CMK (cell line): ENCODE measurements at regions not wholly inside any gene's neighbourhood (a gene's known extent, or its start where the extent isn't known, plus 50 kb on each side); places are given as distances from the start of the nearest gene placed in this dataset.

ENCODE experiments used
- DNase-seq: peaks from one replicate; pipeline ENCODE4 v3.0.0-alpha.2; 2010; ENCODE audit warnings: low read depth

DNA sequence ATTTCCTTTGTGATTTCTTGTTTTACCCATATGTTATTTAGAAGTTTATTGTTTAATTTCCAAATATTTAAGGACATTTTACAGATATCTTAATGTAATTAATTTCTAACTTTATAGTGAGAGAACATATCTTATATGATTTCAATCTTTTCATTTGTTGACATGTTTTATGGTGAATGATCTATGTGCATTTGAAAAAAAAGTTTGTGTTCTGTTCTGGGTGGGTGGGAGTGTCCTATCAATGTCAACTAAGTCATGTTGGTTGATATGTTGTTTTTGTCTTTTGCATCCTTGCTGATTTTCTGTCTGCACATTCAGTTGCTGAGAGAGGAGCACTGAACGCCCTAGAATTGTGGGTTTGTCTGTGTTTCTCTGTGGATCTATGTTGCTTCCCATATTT lies 50.3 kb upstream of the CBFA2T3 start:
- no peak for DNase-seq

DNA sequence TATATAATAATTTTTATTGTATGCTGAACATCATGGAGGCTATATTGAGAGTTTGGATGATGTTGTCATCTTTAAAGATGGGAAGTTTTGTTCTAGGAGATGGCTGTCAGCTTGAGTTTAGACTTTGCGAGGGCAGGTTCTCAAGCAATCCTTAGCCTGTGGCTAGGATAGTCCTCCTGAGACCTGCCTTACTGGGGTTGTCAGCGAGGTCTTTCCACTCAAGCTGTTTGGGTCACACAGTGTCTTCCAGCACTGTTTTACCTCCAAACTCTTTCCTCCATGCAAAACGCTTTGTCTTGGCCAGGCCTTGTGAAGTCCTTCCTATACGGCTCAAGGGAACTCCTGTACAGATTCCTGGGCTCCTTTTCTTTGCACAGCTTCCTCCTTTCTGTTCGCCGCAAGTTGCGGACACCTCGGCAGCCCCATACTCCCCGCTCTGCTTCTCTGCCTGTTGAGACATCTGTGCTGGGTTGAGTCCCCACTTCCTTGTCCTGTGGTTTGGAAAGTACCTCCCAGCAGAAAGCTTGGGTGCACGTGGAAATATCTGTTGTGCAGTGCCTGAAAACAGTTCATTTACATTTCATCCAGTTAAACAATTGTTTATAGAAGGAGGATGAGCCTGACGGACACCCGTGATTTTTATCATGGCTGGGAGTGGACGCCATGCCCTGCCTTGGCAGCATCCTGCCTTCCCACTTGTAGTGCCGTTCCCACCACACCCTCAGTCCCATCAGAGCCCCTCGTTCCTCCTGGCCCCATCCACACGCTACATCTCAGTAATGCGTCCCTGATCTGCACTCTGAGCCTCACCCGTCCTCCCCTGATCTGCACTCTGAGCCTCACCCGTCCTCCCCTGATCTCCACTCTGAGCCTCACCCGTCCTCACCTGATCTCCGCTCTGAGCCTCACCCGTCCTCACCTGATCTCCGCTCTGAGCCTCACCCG lies 55.0 kb upstream of the CBFA2T3 start:
- DNase-seq, result peak; percentile 58

DNA sequence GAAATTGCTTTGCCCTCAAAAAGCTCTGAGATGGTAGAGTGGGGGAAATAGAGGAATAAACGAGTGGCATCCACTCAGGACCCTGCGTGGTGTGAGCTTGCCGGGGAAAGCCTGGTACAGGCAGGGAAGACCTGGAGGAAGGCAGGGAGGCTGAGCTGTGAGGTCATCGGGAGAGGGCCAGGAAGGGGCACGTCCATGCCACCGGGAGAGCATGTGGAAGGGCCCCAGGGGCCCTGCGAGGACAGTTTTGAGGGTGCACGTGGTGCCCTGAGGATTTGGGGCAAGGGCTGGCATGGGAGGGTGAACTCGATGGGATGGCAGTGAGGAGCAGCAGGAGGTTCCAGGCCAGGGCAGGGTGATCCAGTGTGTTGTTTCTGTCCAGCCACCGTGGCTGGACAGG lies 56.3 kb upstream of the CBFA2T3 start:
- no peak for DNase-seq

DNA sequence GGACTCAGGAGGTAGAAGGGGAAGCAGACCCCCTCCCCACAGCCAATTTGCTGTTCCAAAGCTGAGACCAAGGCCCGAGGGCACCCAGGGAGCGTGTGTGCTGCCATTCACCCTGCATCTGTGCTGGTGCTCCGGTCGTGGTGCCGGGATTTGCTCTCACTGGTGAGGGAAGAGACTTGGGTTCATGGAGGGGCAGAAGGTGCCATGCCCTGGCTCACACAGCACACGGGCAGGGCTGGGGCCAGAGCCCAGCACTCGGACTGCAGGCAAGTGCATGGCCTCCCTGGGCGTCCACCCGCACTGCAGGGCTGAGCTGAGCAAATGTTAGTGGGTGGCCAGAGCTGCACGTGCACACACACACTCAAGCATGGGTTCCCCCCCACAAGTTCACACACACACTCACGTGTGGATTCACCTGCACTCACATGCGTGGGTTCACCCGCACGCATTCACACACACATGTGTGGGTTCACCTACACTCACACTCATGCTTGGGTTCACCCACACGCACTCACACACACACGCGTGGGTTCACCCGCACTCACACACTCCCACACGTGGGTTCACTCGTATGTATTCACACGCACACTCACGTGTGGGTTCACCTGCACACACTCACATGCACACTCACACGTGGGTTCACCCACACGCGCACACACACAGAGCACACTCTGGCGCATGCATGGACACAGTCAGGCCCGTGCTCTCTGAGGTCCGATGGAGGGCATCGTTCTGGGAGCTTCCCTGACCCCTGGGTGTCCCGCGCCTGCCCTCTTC lies 57.0 kb upstream of the CBFA2T3 start:
- DNase-seq, result no peak

DNA sequence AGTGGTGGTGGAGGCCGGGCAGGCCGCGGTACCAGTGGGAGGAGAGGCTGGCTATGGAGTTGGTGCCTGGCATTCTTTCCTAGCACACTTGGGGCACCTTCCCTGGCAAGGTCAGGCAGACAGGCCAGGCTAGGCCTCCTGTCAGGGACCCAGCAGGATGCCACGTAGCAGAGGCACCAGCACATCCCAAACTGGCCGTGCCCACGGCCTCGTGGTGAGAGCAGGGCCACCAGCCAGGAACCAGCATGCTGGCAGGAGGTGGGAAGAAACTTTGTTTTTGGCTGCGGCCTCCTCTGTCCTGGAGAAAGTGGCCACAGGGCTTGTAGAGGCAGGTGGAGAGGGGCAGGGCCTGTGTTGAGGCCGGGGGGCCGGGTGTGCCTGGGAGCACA lies 57.6 kb upstream of the CBFA2T3 start:
- no peak for DNase-seq

DNA sequence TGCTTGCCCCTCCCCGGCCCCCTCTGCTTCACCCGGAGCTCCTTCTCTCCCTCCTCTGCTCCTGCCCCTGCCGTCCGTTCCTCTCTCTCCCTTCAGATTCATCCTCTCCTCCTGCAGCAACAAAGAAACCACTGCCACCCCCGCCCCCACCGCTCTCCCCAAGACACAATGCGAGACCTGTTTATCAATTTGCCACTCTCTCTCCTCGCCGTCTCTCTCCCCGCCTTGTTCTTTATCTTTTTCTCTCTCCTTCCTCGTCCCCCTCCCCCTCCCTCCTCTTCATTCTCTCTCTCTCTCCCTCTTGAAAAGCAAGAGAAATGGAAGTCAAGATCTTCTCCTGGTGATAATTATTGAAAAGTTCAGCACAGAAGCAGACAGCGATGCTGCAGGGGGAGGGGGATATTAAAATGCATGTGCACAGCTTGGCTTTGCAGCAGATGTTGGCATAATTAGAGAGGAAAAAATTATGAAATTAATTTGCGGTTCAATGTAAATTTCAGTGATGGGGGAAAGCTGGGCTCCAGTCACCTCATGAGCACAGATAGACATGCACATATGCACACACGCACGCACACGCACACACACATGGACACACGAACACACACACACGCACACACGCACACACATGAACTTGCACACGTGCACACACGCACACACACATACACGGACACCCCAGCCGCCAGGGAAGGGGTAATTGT lies 58.1 kb upstream of the CBFA2T3 start:
- no peak for DNase-seq

DNA sequence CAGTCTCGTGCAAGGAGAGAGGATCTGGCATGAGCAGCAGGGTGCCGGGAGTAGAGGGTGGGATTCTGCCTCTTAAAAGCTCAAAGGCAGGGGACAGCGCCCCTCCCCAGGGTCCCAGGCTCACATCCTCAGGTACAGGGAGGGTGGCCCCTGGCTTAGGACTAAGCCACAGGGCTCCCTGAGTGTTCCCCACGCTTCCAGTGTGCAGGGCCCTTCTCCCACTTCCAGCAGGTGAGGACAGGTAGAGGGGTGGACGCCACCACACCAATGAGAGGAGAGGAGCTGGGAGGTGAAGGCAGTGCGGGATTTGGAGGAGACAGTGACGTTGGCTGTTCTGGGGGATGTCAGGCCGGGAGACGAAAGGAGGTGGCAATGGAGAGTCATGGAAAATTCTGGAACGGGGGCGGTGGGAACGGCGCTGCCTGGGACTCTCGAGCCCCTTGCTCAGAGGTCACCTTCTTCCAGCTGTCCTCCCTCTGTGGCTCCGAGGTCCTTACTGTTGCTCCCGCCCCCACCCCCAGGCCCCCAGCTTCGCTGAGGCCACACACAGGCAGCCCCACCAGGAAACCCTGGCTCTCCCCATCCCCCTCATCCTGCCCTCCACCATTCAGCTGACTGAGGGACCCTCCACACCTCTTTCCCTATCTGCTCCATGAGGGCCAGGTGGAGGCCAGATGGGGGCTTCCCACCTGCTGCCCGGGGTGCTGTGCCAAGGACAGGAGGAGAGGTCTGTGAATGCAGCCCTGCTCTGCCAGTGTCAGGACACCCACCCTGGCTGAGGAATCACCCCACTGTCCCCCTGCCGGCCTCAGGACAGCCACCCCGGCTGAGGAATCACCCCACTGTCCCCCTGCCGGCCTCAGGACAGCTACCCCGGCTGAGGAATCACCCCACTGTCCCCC lies 57.7 kb upstream of the ACSF3 start:
- DNase-seq, result no peak

DNA sequence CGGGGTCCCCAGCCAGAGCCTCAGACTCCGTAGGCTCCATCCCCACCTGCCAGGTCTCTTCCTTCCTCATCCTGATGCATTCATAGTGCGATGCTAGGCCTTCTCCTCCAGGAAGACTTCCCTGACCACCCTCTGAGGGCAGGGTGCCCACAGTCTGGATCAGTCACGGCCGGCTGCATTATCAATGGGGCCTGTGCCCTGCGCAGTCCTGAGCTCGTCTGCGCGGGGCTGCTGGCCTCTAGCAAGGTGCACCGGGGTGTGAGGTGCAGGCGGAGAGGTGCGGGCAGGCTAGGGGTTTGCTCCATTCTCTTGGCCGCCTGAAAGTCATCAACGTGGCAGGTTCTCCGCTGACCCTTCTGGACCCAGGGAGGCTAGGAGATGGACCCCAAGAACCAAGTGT lies 56.9 kb upstream of the ACSF3 start:
- DNase-seq, result no peak

DNA sequence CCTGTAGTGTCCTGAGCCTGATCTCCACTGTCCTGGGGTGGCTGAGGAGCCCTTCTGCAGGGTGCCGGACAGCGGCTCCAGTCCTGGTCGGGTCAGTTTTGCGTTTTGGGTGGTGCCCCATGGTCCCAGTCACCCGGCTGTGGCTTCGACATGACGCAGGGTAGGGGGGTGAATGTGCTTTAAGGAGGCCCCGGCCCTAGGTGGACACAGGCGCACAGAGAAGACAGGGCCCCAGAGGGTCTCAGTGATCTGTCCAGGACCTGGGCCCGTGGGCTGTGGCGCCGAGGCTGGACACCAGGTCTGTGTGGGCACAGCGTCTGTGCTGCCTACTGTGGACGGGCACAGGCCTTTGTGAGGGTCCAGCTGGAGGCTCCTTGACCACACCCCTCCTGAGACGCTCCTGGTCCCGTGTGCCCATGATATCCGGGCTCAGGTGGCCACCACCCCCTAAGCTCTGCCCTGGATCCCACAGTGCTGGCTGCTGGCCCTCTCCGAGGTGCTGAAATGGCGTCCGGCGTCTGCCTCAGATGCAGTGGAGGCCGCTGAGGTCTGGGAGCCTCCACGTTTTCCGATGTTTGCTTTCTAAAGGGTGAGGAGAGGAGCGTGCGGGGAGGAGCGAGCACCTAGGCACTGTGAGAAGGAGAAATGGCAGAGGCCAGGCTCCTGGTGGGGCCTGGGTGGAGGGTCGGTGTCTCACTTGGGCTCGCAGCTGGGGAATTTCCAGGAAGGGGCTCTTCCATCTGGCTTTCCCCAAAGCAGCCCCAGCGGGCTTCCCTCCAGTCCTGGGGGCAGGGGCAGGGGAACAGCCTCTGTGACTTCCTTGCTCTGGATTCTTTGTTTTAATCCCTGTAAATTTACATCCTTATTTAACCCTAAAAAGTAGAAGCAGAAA lies 56.1 kb upstream of the ACSF3 start:
- DNase-seq, result no peak

DNA sequence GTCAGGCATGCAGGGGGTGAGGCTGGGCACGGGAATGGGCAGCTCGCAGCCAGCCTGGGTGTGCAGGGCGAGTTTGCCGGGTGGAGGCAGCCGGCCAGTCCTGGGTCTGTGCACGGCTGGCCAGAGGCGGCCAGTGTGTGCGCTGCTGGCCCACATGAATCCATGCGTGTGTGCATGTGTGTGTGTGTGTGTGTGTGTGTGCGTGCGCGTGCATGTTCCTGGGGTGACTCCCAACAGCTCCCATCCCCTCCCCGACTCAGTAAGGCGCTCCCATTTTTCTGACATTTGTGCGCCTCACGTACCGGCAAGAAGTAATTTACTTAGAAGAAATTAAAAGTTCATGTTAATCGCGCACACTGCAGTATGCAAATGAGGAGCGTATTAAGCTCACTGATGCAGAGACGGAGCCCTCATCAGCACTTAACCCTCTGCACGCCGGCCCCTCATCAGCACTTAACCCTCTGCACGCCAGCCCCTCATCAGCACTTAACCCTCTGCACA lies 55.4 kb upstream of the ACSF3 start:
- DNase-seq, result no peak

DNA sequence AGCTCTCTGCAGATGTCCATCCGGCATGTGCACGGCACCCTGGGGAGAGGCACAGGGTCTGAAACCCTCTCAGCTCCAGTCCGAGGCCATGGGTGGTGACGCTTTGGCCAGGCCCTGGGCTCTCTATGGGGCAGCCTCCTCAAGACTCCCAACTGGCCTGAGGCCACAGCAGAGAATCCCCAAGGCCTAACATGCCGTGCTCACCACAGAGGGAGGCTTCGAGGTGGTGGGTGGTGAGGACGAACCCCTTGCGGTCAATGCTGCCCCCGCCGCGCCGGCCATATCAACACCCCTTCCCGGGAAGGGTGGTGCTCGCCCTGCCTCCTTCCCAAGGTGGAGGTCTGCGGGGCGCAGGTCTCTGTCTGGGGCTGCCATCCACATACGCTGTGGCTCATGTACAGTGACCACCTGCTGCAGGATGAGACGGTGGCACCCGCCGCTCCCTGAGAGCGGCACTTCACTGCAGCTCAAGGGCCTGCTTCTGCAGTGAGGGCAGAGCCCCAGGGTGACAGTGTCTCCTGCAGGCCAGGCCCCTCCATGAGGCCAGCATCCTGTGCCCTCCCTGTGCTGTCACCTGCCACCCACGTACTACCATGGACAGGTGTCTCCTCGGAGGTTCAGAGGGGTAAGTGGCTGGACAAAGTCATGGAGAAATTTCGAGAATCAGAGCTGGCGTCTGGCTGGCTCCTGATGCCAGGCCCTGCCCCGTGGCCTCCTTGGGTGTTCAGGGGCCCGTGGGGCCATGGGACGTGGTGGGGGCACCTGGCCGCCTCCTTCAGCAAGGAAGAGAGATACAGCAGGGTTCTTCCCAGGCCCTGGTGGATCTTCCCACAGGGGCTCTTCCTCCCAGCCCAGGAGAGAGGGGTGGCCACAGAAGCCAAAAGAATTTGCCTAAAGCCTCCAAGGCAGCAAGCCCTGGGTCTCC lies 54.6 kb upstream of the ACSF3 start:
- DNase-seq, result no peak

DNA sequence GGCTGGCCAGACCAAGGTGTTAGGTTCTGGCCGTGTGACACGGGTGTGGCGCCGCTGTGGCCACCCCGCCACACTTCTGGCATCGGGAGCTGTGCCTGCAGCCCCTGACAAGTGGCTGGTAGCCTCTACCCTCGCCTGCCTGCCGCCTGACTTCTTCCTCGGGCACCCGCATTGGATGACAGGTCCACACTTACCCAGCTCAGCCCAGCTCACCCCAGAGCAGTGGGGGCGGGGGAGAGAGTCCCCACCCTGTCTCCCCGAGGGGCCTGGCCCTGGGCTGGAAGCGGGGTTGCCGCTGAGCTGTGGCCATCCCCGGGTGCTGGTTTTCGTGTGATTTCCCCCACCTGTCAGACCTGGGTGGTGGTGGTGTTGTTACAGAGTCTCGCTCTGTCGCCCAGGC lies 53.9 kb upstream of the ACSF3 start:
- DNase-seq, result no peak

DNA sequence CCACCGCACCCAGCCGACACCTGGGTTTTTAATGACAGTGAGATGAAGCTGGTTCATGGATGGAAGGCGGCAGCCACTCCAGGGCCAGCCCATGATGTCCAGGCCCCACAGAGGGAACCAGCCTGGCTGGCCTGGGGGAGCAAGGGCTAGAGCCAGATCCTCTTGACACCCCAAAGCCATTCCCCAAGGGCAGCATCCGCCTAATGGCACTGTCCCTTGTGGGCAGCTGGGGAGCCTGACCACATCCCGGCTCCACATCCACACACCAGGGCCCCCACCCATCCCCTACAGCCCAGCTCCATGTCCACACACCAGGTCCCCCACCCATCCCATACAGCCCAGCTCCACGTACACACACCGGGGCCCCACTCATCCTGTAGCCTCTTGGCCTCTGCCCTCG lies 53.3 kb upstream of the ACSF3 start:
- DNase-seq, result no peak

DNA sequence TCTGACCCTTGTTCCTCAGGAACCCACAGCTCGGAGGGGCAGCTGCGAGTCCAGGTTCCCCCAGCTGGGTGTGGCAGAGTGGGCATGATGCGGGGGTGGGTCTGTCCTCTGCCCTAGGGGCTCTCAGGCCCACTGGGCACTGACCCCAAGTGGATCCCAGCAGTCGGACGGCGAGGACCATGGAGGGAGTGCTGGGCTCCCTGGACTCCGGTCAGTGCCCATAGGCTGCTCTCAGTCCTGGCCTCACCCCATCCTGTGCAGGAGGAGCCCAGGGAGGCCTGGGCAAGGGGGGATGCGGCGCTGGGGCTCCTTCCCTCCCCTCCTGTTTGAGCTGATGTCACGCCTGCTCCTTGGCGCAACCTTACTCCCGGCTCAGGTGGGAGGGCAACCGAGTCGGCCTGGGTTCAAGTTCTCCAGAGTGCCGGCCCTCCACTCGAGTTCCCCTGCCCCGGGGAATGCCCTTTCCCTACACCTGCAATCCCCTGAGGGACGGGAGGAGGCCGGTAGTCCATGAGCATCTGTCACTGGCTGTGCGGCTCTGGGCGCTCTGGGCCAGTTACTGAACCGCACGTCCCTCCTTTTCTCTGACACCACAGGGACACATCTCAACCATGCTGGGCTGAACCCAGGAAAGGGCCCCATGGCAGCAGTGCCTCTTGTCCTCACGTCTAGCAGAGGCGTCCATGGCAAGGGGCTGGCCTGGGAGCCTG lies 52.6 kb upstream of the ACSF3 start:
- DNase-seq, result no peak

DNA sequence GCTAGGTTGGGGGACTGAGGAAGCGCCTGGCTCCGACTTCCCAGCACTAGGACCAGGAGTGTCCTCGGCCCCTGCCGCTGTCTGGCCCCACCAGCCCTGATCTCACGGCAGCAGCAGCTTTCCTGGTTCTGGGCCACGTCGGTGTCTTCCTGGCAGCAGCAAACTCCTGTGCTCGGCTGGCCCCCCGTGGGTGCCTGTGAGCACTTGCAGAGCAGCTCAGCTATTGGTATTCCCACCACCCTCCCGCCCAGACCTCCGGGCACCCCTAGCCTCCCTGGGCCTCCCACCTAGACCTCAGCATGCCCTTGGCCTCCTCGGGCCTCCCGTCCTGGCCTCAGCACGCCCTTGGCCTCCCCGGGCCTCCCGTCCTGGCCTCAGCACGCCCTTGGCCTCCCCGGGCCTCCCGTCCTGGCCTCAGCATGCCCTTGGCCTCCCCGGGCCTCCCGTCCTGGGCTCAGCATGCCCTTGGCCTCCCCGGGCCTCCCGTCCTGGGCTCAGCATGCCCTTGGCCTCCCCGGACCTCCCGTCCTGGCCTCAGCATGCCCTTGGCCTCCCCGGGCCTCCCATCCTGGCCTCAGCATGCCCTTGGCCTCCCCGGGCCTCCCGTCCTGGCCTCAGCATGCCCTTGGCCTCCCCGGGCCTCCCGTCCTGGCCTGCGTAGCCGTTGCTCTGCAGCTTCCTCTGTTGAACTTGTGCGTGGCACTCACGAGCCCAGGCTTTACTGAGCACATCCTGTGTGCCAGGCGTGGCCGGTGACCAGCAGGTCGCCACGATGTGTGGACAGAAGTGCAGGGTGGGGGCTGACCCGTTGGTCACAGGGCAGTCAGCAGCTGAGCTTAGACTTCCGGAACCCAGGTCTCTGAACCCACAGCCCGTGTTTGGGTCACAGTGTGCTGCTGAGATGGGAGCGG lies 51.8 kb upstream of the ACSF3 start:
- no peak for DNase-seq

DNA sequence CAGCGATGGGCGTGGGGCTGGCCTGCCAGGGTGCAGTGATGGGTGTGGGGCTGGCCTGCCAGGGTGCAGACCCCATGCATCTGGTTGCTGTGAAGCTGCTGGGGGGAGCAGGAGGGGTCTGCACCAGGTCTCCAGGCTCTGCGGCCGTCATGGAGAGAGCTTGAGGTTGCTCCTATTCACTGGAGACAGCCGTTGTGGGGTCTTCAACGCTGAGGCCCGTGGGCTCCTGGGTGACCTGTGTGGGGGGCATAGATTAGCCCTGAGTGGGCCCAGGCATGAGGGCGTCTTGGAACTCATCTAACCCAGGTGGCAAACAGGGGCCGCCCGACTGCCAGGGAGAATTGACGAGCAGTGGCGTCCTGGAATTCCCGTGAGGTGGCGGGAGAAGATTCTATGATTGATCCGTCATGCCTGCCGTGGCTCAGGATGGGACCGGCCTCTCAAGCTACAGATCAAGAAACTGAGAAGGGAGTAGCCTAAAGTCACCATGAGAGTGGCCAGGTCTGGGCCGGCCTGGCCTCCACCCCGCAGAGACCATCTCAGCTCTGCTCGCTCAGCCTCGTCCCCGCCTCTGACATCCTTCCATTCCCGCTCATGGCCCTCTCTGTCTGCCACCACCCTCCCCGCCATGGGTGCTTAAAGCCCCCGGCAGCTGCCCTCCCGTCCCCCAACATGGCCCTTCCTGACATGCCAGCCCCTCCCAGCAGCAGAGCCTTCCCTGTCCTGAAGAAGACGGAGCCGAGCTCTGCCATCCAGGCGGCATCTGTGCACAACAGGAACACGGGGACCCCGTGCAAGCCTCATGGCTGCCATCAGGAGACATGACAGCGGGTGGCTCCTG lies 50.7 kb upstream of the ACSF3 start:
- no peak for DNase-seq
